ENCODE measurements at regions not wholly inside any gene's neighbourhood (a gene's known extent, or its start where the extent isn't known, plus 50 kb on each side); places are given as distances from the start of the nearest gene placed in this dataset.

DNA sequence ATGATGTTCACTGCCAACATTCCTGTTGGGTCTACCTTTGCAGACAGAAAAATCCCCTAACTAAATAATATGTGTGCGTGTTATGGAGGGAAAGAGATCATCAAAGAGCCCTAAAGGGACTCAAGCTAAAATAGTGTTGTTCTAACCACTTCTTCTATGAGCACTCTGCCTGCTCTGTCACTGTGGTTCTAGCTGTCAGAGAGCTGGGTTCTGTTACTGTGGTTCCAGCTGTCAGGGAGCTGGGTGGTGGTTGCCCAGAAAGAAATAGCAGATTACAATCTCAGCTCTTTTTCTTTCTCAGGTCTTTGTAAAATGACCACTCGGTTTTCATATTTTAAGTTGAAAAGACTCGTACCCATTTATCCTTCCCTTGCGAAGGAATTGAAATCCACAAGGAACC is 176.3 kb downstream of the HS3ST3A1 start:
- no peak for DNase-seq (ENCODE audit: low read depth)
- TF ChIP-seq, protein P1, sequence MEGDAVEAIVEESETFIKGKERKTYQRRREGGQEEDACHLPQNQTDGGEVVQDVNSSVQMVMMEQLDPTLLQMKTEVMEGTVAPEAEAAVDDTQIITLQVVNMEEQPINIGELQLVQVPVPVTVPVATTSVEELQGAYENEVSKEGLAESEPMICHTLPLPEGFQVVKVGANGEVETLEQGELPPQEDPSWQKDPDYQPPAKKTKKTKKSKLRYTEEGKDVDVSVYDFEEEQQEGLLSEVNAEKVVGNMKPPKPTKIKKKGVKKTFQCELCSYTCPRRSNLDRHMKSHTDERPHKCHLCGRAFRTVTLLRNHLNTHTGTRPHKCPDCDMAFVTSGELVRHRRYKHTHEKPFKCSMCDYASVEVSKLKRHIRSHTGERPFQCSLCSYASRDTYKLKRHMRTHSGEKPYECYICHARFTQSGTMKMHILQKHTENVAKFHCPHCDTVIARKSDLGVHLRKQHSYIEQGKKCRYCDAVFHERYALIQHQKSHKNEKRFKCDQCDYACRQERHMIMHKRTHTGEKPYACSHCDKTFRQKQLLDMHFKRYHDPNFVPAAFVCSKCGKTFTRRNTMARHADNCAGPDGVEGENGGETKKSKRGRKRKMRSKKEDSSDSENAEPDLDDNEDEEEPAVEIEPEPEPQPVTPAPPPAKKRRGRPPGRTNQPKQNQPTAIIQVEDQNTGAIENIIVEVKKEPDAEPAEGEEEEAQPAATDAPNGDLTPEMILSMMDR (IDR thresholded peaks at IDR 0.05; ENCODE audit: control insufficient read depth, extremely low read depth, insufficient read depth): no peak
- H3K4me3 ChIP-seq (ENCODE audit: low read depth, low read length): no peak overlapping the region

GRCh38 chr17:13421581-13422130 is 180.1 kb downstream of the HS3ST3A1 start:
- no peak overlapping the region for H3K4me3 ChIP-seq (ENCODE audit: low read depth, low read length)
- TF ChIP-seq, protein P1 (IDR thresholded peaks at IDR 0.05; ENCODE audit: control insufficient read depth, extremely low read depth, insufficient read depth): no peak
- DNase-seq (ENCODE audit: low read depth): no peak

DNA sequence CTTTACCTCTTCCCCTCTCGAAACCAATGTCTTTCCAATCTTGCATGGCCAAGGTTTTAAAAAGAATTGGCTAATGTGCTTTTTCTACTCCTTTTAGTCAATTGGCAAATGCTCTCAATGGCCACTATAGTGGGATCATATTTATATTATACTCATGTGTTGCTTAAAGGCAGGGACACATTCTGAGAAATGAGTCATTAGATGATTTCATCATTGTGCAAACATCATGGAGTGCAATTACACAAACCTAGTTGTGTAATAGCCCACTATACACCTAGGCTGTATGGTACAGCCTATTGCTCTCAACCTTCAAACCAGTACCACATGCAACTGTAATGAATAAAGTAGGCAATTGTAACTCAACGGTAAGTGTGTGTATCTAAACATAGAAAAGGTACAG is 180.9 kb downstream of the HS3ST3A1 start:
- peak; percentile 21 for DNase-seq (ENCODE audit: low read depth)
- TF ChIP-seq, protein P1 (IDR thresholded peaks at IDR 0.05; ENCODE audit: control insufficient read depth, extremely low read depth, insufficient read depth): no peak
- no peak overlapping the region for H3K4me3 ChIP-seq (ENCODE audit: low read depth, low read length)

DNA sequence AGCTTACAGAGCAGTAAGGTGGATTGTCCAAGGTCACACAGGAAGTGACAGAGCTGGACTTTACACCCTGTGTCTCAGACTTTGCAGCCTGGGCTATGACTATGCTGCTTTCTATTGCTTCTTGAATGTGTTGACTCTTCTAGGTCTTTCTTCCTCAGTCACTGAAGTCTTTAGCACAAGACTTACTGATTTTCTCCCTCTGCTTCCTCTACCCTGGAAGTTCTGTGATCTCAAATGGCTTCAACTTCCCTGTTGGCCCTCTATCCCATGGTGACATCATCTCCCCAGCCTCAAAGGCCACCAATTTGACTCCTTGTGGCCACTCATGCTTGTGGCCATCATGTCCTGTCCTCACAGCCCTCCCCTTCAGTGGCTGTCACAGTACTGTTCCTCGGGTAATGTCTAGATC is 181.3 kb downstream of the HS3ST3A1 start:
- no peak overlapping the region for H3K4me3 ChIP-seq (ENCODE audit: low read depth, low read length)
- DNase-seq (ENCODE audit: low read depth): no peak
- TF ChIP-seq, protein P1 (IDR thresholded peaks at IDR 0.05; ENCODE audit: control insufficient read depth, extremely low read depth, insufficient read depth): no peak

DNA sequence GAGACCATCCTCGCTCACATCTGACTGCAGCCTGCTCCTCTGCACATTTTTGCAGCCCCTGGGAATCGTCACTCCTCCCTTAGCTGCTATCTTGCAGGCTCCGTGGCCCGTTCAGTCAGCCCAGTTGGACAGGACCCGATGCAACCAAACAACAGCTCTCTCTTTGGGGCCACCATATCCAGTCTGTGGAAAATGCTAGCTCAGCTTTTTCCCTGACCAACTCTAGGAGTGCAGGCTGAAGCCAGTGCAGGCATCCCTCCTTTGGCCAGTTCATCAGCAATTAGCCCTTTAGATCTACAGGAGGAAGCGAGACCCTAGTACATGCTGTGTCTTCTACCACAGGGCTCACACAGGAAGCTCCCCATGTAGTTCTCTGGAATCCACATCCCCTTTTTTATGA is 182.1 kb downstream of the HS3ST3A1 start:
- DNase-seq (ENCODE audit: low read depth): no peak

GRCh38 chr17:13418891-13419290 is 182.8 kb downstream of the HS3ST3A1 start:
- no peak for DNase-seq (ENCODE audit: low read depth)
- TF ChIP-seq, protein P1 (IDR thresholded peaks at IDR 0.05; ENCODE audit: control insufficient read depth, extremely low read depth, insufficient read depth): no peak
- H3K4me3 ChIP-seq (ENCODE audit: low read depth, low read length): no peak overlapping the region

More for the DNA sequence above, 182.1 kb downstream of the HS3ST3A1 start:
- no peak overlapping the region for H3K4me3 ChIP-seq (ENCODE audit: low read depth, low read length)
- TF ChIP-seq, protein P1 (IDR thresholded peaks at IDR 0.05; ENCODE audit: control insufficient read depth, extremely low read depth, insufficient read depth): no peak

DNA sequence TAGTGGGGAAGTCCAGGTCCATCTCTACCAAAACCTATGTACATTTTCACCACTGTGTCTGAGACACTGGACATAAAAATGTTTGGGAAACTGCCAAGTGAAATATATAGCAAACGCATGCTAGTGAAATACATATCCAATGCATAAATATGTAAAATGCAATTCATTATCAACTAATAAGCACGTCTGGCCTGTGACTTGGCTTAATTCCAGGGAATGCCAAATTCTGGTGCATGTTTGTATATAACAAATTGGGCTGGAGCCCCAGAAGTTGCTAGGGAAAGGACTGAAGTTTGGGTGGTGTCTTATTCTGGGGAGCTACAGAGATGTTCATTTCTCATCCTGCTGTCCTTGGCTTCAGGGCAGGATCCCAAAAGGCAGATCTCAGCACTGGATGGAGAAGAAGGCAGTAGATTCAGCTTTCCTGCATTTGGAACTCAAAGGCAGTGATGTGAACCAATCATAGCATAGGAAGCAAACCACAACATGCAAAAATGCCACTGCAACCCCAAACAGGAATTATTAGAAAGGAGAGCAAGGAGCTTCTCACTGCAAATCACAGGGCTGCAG is 184.3 kb downstream of the HS3ST3A1 start:
- no peak overlapping the region for H3K4me3 ChIP-seq (ENCODE audit: low read depth, low read length)
- TF ChIP-seq, protein P1 (IDR thresholded peaks at IDR 0.05; ENCODE audit: control insufficient read depth, extremely low read depth, insufficient read depth): no peak
- DNase-seq (ENCODE audit: low read depth): no peak
